ENCODE measurements at regions not wholly inside any gene's neighbourhood (a gene's known extent, or its start where the extent isn't known, plus 50 kb on each side); places are given as distances from the start of the nearest gene placed in this dataset.

DNA sequence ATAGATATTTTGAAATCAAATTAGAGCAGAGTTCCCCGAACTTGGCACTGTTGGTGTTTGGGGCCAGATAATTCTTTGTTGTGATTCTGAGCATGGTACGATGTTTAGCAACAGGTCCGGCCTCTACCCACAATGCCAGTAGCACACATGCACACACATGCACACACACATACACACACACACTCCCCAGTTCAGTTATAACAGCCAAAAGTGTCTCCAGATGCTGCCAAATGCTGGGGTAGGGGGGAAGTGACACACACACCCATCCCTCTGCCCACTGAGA, 96.8 kb upstream of the PSMD7 start:
- no peak for TF ChIP-seq EZH2 (IDR thresholded peaks at IDR 0.05; ENCODE audit: low read length, missing control alignments)
- TF ChIP-seq, protein P1, sequence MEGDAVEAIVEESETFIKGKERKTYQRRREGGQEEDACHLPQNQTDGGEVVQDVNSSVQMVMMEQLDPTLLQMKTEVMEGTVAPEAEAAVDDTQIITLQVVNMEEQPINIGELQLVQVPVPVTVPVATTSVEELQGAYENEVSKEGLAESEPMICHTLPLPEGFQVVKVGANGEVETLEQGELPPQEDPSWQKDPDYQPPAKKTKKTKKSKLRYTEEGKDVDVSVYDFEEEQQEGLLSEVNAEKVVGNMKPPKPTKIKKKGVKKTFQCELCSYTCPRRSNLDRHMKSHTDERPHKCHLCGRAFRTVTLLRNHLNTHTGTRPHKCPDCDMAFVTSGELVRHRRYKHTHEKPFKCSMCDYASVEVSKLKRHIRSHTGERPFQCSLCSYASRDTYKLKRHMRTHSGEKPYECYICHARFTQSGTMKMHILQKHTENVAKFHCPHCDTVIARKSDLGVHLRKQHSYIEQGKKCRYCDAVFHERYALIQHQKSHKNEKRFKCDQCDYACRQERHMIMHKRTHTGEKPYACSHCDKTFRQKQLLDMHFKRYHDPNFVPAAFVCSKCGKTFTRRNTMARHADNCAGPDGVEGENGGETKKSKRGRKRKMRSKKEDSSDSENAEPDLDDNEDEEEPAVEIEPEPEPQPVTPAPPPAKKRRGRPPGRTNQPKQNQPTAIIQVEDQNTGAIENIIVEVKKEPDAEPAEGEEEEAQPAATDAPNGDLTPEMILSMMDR (conservative IDR thresholded peaks at IDR 0.05 in 1 of 2, IDR thresholded peaks at IDR 0.05 in 1 of 2; ENCODE audit: low read depth in 1 of 2, low read length in 2 of 2) = no peak

Measured in fibroblast of lung (primary cell).